ENCODE measurements at regions not wholly inside any gene's neighbourhood (a gene's known extent, or its start where the extent isn't known, plus 50 kb on each side); places are given as distances from the start of the nearest gene placed in this dataset.

- TF ChIP-seq CTCF (IDR thresholded peaks at IDR 0.05) (no peak), EZH2 (IDR thresholded peaks at IDR 0.05; ENCODE audit: borderline replicate concordance, insufficient read depth, low read depth, low read length, poor library complexity, severe bottlenecking) (no peak)
These were observed 56.3 kb upstream of the TP53I11 start for GRCh38 chr11:45007011-45007410.
